Natural killer cell (primary cell): ENCODE measurements at regions not wholly inside any gene's neighbourhood (a gene's known extent, or its start where the extent isn't known, plus 50 kb on each side); places are given as distances from the start of the nearest gene placed in this dataset.

Source experiments
- ATAC-seq, 3 donors: fragments of 150-1000 bp in 2 of 3; fragments of 200-7000 bp in 1 of 3; cut with Tn5 transposase; 1 replicate in 1 of 3; 2 replicates in 2 of 3; pipeline ENCODE4 v1.10.0; 2021; ENCODE audit warnings: mild to moderate bottlenecking in 2 of 3, moderate library complexity in 2 of 3
- DNase-seq, 2 donors: peaks; one replicate each; pipeline versions ENCODE4 v3.0.0 to v3.0.0-alpha.2; 2013 to 2021; ENCODE audit warnings: mixed read lengths in 1 of 2
- H3K27ac ChIP-seq: one replicate; pipeline ENCODE4 v1.5.1; 2013; ENCODE audit warnings: mild to moderate bottlenecking, low read length
- H3K27me3 ChIP-seq: one replicate; pipeline ENCODE4 v1.6.1; 2013; ENCODE audit warnings: low read length; ENCODE audit not compliant: control insufficient read depth, insufficient read depth
- H3K36me3 ChIP-seq: one replicate; pipeline ENCODE4 v1.6.1; 2013; ENCODE audit warnings: low read length; ENCODE audit not compliant: control insufficient read depth, insufficient read depth
- H3K4me1 ChIP-seq: one replicate; pipeline ENCODE4 v1.6.1; 2013; ENCODE audit warnings: low read length; ENCODE audit not compliant: control insufficient read depth, insufficient read depth
- H3K4me3 ChIP-seq: one replicate; pipeline ENCODE4 v1.5.1; 2013; ENCODE audit warnings: low read length
- H3K9me3 ChIP-seq: one replicate; pipeline ENCODE4 v1.6.1; 2013; ENCODE audit warnings: low read length; ENCODE audit not compliant: control insufficient read depth, insufficient read depth
- H3K27ac Mint-ChIP-seq, 2 donors: one replicate each; pipeline ENCODE4 v1.8.0; 2022; ENCODE audit warnings: mild to moderate bottlenecking in 2 of 2, mixed read lengths in 2 of 2, moderate library complexity in 1 of 2
- H3K27me3 Mint-ChIP-seq, 2 donors: one replicate each; pipeline ENCODE4 v1.8.0; 2022; ENCODE audit warnings: low read depth in 2 of 2, mixed read lengths in 2 of 2
- H3K36me3 Mint-ChIP-seq: one replicate; pipeline ENCODE4 v1.8.0; 2022; ENCODE audit warnings: mixed read lengths
- H3K4me1 Mint-ChIP-seq, 2 donors: one replicate each; pipeline ENCODE4 v1.8.0; 2022; ENCODE audit warnings: mixed read lengths in 2 of 2
- H3K4me3 Mint-ChIP-seq: one replicate; pipeline ENCODE4 v1.8.0; 2022; ENCODE audit warnings: mild to moderate bottlenecking, moderate library complexity, mixed read lengths
- H3K9me3 Mint-ChIP-seq, 2 donors: one replicate each; pipeline ENCODE4 v1.8.0; 2022; ENCODE audit warnings: mixed read lengths in 2 of 2
- CTCF ChIP-seq: fragments of 200-600 bp; IDR thresholded peaks from one replicate; pipeline ENCODE4 v1.8.0; 2022; ENCODE audit warnings: antibody characterized with exemption
- WGBS: methylation state at CpG from one replicate; pipeline ENCODE4 v1.1.7; 2013; ENCODE audit warnings: missing lambda C conversion rate; ENCODE audit not compliant: insufficient coverage; 5-methylcytosine and 5-hydroxymethylcytosine counted together
- intact Hi-C: fragments of 100-400 bp; cut with micrococcal nuclease; formaldehyde crosslinking; loops from one replicate; pipeline ENCODE4 v1.14.2; 2022

- Histone ChIP-seq H3K4me3 (no peak overlapping the region), H3K27ac (no peak overlapping the region), H3K27me3 (no peaks in the 10 kb centered on the region), H3K4me1 (no peaks in the 10 kb centered on the region), H3K36me3 (no peaks in the 10 kb centered on the region), H3K9me3 (no peaks in the 10 kb centered on the region)
- no peaks in the 10 kb centered on the region for H3K36me3 Mint-ChIP-seq
- DNase-seq (no peak), ATAC-seq (no peak)
- no peaks in the 10 kb centered on the region for H3K27me3 Mint-ChIP-seq
- H3K4me1 Mint-ChIP-seq, result no peaks in the 10 kb centered on the region
- intact Hi-C loops, result no loop called here
- H3K9me3 Mint-ChIP-seq, result peaks cover 5 to 6% of the 10 kb centered on the region in 2 donors
- no peak for TF ChIP-seq CTCF
- no peak overlapping the region for H3K4me3 Mint-ChIP-seq
- H3K27ac Mint-ChIP-seq, result no peak overlapping the region
These were observed 177.9 kb upstream of the VRK2 start for GRCh38 chr2:57868619-57869139.

GRCh38 chr2:57869758-57870344 lies 176.8 kb upstream of the VRK2 start:
- no peak overlapping the region for H3K27ac Mint-ChIP-seq
- H3K4me3 ChIP-seq, result no peak overlapping the region
- no peaks in the 10 kb centered on the region for H3K27me3 Mint-ChIP-seq
- no peaks in the 10 kb centered on the region for H3K4me1 Mint-ChIP-seq
- H3K36me3 ChIP-seq, result no peaks in the 10 kb centered on the region
- WGBS, result 92% methylated on average over 12 of the region's 12 CpGs
- no peaks in the 10 kb centered on the region for H3K36me3 Mint-ChIP-seq
- no peak for TF ChIP-seq CTCF
- H3K9me3 ChIP-seq, result no peaks in the 10 kb centered on the region
- DNase-seq, result no peak
- no peaks in the 10 kb centered on the region for H3K27me3 ChIP-seq
- intact Hi-C loops, result no loop called here
- no peak for ATAC-seq
- H3K4me3 Mint-ChIP-seq, result no peak overlapping the region
- peaks cover 7 to 8% of the 10 kb centered on the region in 2 donors for H3K9me3 Mint-ChIP-seq
- H3K4me1 ChIP-seq, result no peaks in the 10 kb centered on the region
- no peak overlapping the region for H3K27ac ChIP-seq

- no peak for TF ChIP-seq CTCF
- H3K27ac ChIP-seq, result no peak overlapping the region
- ATAC-seq (no peak), DNase-seq (no peak)
- H3K4me1 ChIP-seq, result no peaks in the 10 kb centered on the region
- intact Hi-C loops, result no loop called here
- Mint-ChIP-seq H3K27ac (no peak overlapping the region), H3K4me3 (no peak overlapping the region), H3K9me3 (peaks cover 3 to 4% of the 10 kb centered on the region in 2 donors), H3K4me1 (no peaks in the 10 kb centered on the region), H3K36me3 (no peaks in the 10 kb centered on the region), H3K27me3 (no peaks in the 10 kb centered on the region)
- H3K27me3 ChIP-seq, result no peaks in the 10 kb centered on the region
- no peaks in the 10 kb centered on the region for H3K9me3 ChIP-seq
- H3K4me3 ChIP-seq, result no peak overlapping the region
- H3K36me3 ChIP-seq, result no peaks in the 10 kb centered on the region
These were observed 170.3 kb upstream of the VRK2 start for GRCh38 chr2:57876313-57876712.

GRCh38 chr2:57877811-57878170 lies 168.8 kb upstream of the VRK2 start:
- H3K27me3 ChIP-seq, result no peaks in the 10 kb centered on the region
- no peak overlapping the region for H3K4me3 Mint-ChIP-seq
- DNase-seq, result no peak
- H3K4me3 ChIP-seq, result no peak overlapping the region
- H3K27me3 Mint-ChIP-seq, result no peaks in the 10 kb centered on the region
- intact Hi-C loops, result no loop called here
- no peaks in the 10 kb centered on the region for H3K36me3 ChIP-seq
- no peak for ATAC-seq
- no peaks in the 10 kb centered on the region for H3K36me3 Mint-ChIP-seq
- no peak overlapping the region for H3K27ac Mint-ChIP-seq
- H3K9me3 ChIP-seq, result no peaks in the 10 kb centered on the region
- no peak for TF ChIP-seq CTCF
- peaks cover 3 to 4% of the 10 kb centered on the region in 2 donors for H3K9me3 Mint-ChIP-seq
- H3K4me1 Mint-ChIP-seq, result no peaks in the 10 kb centered on the region
- H3K4me1 ChIP-seq, result no peaks in the 10 kb centered on the region
- no peak overlapping the region for H3K27ac ChIP-seq
